ENCODE measurements at regions not wholly inside any gene's neighbourhood (a gene's known extent, or its start where the extent isn't known, plus 50 kb on each side); places are given as distances from the start of the nearest gene placed in this dataset.
A peak's percentile ranks its signal among the peaks of the same experiment; 100 is the strongest.

- ATAC-seq (ENCODE audit: low FRiP score) = no peak
- DNase-seq (ENCODE audit: low spot score) = no peak
- no peak for TF ChIP-seq CTCF (IDR thresholded peaks at IDR 0.05)
These were observed 149.4 kb downstream of the BRD1 start for GRCh38 chr22:49678137-49678841.

DNA sequence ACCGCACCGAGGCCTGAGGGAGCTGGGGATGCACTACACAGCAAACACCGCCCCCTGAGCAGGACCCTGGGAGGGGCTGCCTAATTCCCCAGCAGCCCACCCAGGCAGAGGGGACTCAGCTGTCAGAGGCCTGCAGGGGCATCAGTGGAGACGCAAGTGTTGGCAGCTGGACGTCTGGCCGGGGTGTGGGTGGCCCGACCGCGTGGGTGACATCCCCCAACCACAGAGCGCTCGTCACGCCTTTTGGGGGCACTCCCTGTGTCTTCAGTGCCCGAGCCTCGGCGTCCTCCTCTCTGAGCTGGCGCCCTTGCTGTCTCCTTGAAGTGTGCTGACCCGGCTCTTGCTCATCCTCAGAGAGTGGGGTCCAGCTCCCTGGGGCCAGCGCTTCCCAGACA, 150.2 kb downstream of the BRD1 start:
- no peak for ATAC-seq (ENCODE audit: low FRiP score)
- peak; percentile 14 for DNase-seq (ENCODE audit: low spot score)
- no peak for TF ChIP-seq CTCF (IDR thresholded peaks at IDR 0.05)

DNA sequence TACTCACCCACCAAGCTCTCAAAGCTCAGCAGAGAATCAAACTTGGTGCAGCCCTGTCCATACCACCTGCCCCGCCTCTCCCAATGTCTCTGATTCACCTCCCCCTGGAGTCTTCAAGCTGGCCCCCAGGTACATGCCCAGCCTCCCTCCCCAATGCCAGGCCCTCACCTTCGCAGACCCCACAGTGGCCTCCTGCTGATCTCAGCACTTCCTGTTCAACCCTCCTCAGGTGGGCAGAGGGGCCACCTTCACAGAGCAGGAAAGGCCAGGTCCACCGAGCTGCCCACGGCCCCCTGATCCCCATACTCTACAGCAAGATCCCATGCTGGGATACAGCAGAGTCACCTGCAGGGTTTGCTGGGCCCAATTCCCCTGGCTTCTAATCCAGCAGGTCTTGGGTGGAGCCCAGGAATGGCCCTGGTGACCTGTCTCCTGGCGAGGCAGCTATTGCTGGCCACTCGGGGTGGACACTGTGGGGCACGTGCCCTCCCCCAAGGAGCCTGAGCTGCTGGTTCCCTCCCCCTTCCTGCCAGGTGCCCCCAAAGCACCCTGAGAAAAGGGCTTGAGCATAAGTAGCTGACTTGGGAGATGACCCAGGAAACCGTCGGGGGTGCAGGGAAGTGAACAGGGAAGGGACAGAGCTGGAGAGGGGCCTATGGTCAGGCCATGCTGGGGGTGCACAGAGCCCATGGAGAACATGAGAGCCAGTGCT, 150.7 kb downstream of the BRD1 start:
- ATAC-seq (ENCODE audit: low FRiP score) (no peak), DNase-seq (ENCODE audit: low spot score) (peak; percentile 13)
- no peak for TF ChIP-seq CTCF (IDR thresholded peaks at IDR 0.05)

DNA sequence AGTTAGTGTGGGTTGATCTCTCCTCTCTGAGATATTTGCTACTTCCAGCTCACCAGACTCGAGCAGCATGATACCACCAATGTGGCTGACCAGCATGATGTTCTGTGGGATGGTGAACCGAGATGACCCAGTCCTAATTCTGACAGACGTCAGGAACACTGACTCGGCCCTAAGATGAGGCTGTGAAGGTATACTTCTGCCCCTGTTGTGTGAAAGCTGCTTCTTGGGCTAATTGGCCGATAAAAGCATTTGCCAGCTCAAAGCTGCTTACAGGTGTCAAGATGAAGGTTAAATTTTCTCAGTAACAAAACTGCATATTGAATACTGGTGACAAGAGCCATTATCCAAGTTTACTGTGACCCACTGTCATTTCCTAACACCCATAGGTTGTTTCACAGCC, 151.4 kb downstream of the BRD1 start:
- ATAC-seq (ENCODE audit: low FRiP score) (no peak), DNase-seq (ENCODE audit: low spot score) (no peak)
- TF ChIP-seq CTCF (IDR thresholded peaks at IDR 0.05) = no peak

GRCh38 chr22:49674479-49675050, 153.1 kb downstream of the BRD1 start:
- peak; percentile 16 for DNase-seq (ENCODE audit: low spot score)

DNA sequence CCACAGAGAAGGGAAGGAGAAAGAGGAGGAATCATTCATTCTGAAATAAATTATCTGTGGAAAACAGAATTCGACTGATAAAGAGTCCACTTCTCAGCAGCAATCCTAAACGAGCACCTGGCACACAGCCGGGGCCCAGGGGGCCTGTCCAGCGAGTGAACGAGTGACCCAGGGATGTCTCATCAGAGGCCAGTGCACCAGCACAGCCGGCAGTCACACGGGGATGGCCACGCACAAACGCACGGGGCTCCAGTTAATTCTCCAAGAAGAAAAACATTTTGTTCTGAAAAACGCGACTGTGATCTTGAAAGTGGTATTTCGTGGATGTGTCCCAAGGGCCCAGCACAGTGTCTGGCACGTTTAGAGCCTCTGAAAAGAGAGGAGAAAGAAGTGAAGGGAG, 154.6 kb downstream of the BRD1 start:
- ATAC-seq (ENCODE audit: low FRiP score) = no peak
- no peak for TF ChIP-seq CTCF (IDR thresholded peaks at IDR 0.05)
- DNase-seq (ENCODE audit: low spot score) = no peak

More at GRCh38 chr22:49674479-49675050, 153.1 kb downstream of the BRD1 start:
- no peak for TF ChIP-seq CTCF (IDR thresholded peaks at IDR 0.05)
- no peak for ATAC-seq (ENCODE audit: low FRiP score)

Data from omental fat pad (tissue), 3 donors.